ENCODE measurements at regions not wholly inside any gene's neighbourhood (a gene's known extent, or its start where the extent isn't known, plus 50 kb on each side); places are given as distances from the start of the nearest gene placed in this dataset.
"Not testable (repeated sequence)": the region's sequence is repeated elsewhere in the genome, so short reads cannot be mapped to it uniquely, and the experiment has no call there.

- no peak for DNase-seq (ENCODE audit: low read depth)
Measured at GRCh38 chr2:84217456-84217855, 241.6 kb downstream of the SUCLG1 start.

GRCh38 chr2:84214455-84214854 is 244.6 kb downstream of the SUCLG1 start:
- no peak for DNase-seq (ENCODE audit: low read depth)

GRCh38 chr2:84212611-84213314 is 246.3 kb downstream of the SUCLG1 start:
- no peak for DNase-seq (ENCODE audit: low read depth)

DNA sequence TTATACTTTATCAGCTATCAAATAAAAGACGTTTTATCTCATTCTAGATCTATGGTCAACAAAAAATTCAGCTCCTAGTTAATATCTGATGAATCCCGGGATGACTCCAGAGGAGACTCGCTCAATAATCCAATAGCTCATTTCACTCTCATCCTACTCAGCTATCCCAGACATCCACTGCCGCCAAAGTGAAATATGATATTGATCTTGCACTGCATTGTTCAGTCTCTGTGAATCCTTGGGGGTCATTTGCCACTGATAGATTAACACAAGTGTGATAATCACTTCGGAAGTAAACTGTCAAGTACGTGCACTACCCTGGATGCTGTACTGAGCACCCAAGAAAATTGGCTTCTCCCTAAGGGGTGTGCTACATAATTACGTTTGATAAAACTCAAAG is 249.1 kb downstream of the SUCLG1 start:
- no peak for DNase-seq (ENCODE audit: low read depth)

DNA sequence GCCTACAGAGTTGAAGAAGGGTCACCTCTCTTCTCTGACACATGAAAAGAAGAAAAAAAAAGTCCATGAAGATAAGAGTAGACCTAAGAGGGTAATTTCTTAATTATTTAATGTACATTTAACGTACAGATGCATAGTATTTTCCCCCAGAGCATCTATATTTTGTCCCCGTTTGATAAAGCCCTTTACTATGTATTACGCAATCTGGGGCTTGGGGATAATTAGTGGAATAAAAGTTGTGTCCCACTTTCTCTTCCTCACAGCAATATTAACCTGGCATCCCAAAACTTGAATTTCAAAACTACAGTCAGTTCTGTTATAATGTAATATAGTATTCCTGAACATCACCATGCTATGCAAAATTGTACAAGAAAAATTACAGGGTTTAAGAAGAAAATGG is 254.1 kb downstream of the SUCLG1 start:
- DNase-seq (ENCODE audit: low read depth) = no peak

GRCh38 chr2:84202166-84202565 is 256.9 kb downstream of the SUCLG1 start:
- no peak for DNase-seq (ENCODE audit: low read depth)

DNA sequence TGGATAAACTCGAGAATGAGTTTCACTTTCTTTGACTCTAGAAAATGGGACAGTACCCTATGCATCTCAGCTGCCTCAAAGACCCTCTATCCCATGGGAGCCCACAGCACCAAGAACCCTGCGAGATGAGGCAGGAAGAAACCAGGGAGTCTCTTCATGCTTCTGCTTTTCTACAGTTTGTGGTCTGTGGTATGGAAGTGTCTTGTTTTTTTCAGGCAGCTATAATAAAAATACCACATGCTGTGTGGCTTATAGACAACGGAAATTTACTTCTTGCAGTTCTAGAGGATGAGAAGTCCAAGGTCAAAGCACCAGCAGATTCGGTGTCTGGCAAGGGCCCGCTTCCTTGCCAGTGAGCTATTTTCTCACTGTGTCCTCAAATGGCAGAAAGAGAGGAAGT is 257.9 kb downstream of the SUCLG1 start:
- no peak for DNase-seq (ENCODE audit: low read depth)

DNA sequence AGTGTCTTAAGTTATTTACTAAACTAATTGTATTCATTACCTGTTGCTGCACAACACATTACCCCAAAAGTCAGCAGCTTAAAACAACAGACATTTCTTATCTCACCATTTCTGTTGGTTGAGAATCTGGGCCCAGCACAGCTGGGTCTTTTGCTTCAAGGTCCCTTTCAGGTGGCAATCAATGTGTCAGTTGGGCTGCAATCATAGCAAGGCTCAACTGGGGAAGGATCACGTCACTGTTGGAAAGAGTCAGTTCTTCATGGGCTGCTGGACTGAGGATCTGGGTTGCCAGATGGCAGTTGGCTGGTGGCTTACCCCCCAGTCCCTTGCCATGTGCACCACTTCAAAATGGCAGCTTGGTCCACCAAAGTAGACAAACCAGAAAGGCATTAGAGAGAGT is 261.2 kb downstream of the SUCLG1 start:
- no peak for DNase-seq (ENCODE audit: low read depth)

- DNase-seq (ENCODE audit: low read depth) = no peak
Measured at GRCh38 chr2:84194949-84195644, 264.0 kb downstream of the SUCLG1 start.

GRCh38 chr2:84194181-84194580 is 264.9 kb downstream of the SUCLG1 start:
- no peak for DNase-seq (ENCODE audit: low read depth)

DNA sequence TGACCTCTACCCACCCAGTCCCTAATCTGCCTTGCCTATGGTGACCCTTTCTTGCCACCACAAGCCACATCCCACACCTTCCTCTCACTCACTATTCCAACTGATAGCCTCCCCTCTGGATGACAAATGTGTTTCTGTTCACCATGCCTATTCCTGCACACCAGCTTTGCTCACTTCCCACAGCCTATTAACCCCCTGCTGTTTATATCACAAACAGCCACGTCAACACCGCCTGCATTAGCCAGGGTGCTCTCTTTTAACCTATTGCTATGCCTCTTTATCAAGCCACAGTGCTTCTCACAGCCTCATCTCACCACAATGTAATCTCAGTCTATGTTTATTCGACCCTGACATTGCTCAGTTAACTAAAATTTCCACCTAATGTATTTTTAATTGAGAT is 271.8 kb downstream of the SUCLG1 start:
- no peak for DNase-seq (ENCODE audit: low read depth)

DNA sequence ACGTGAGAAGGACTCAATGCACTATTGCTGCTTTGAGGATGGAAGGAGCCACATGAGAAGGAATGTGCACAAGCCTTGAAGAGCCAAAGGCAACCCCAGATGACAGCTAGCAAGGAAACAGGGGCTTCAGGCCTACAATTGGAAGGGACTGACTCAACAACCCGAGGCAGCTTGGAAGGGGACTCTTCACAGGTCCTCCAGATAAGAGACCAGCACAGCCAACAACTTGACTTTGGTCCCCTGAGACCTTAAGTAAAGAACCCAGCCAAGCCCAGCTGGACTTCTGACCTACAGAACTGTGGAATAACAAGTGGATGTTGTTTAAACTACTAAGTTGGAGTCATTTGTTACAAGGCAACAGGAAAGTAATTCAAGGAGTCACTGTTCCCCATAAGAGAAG is 277.2 kb downstream of the SUCLG1 start:
- DNase-seq (ENCODE audit: low read depth) = no peak

DNA sequence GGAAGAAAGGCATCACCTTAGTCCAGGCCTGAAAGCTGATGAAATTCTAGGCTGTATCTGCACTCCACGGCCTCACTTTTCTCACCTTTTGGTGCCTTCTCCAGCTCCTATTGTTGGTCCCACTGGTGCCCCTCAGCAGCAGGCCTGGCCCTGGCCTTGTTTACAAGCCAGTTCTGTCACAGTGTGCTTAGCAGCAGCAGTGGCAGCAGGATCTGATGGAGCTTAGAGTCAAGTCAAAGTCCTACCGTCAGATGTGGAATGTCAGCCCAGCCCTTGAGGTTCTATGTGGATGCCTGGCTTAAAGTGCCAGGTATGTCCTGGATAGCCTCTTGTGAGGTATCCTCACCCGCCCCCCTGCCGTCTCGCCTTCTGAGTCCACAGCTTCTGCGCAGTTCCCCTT is 281.3 kb downstream of the SUCLG1 start:
- DNase-seq (ENCODE audit: low read depth) = no peak

DNA sequence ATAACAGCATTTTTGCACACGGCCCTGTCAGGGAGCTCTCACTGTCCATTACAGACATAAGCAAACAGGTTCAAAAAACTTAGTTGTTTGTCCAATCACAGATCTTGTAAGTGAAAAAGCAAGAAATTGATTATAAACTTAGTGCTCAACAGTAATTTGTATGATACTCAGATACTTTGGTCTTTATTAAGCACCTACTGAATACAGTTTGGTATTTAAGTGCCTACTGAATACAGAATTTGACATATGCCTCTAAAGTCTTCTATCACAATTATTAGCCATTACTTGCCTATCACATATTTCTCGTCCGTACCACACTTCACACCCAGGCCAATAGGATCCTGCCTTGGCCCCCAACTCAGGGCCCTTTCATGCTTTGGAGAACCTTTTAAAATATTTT is 283.1 kb downstream of the SUCLG1 start:
- no peak for DNase-seq (ENCODE audit: low read depth)

DNA sequence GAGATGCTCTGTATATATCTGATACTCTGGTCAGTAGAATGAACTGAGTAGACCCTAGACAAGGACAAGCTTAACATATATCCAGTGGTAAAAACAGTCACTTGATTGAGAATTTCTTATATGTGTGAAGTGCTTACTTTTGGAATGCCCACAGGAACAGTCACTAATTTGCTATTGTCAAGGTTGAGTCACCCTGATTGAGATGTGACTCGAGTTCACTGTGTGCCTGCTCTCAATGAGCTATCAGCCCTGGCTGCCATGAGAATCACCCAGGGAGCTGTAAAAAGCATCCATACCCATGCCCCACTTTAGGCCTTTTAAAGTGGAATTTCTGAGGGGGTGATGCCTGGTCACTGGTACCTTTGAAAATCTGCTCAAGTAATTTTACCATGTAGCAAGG is 283.7 kb downstream of the SUCLG1 start:
- no peak for DNase-seq (ENCODE audit: low read depth)

DNA sequence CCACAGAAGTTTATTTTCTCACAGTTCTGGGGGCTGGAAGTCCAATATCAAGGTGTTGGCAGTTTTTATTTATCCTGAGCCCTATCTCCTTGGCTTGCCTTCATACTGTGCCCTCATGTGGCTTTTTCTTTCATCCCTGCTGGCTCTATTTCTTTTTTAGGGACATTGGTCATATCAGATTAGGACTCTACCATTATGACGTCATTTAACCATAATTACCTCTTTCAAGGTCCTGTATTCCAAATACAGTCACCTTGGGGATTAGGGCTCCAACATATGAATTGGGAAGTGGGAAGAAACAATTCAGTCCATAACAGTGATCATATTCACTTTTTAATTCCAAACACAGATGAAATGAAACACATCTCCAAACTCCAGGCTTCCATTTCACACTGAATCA is 286.0 kb downstream of the SUCLG1 start:
- no peak for DNase-seq (ENCODE audit: low read depth)

- DNase-seq (ENCODE audit: low read depth) = no peak
Measured at GRCh38 chr2:84170979-84171378, 288.1 kb downstream of the SUCLG1 start.

GRCh38 chr2:84169871-84170270 is 289.2 kb downstream of the SUCLG1 start:
- DNase-seq (ENCODE audit: low read depth) = no peak

- not testable (repeated sequence) for DNase-seq (ENCODE audit: low read depth)
Measured at GRCh38 chr2:84168552-84168951, 290.5 kb downstream of the SUCLG1 start.

GRCh38 chr2:84165256-84165655 is 293.8 kb downstream of the SUCLG1 start:
- no peak for DNase-seq (ENCODE audit: low read depth)

GRCh38 chr2:84160453-84160852 is 298.6 kb downstream of the SUCLG1 start:
- no peak for DNase-seq (ENCODE audit: low read depth)

DNA sequence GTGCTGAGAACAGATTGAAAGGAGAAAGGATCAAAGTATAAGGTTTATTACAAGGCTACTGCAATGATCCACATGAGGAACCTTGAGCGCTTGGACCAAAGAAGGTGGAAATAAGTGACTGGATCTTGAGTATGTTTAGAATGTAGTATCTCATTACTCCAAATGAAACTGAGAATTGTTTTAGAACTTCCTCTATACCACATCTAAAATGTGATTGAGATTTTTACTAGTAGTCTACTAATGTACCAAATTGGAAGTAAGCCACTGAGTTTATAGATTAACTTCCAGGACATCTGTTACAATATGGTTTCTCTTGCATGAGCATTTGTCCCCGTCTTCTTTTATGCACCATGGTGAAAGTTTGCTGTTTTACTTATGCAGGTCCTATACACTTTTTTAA is 300.5 kb downstream of the SUCLG1 start:
- DNase-seq (ENCODE audit: low read depth) = no peak

- no peak for DNase-seq (ENCODE audit: low read depth)
Measured at GRCh38 chr2:84152462-84152861, 306.6 kb downstream of the SUCLG1 start.

DNA sequence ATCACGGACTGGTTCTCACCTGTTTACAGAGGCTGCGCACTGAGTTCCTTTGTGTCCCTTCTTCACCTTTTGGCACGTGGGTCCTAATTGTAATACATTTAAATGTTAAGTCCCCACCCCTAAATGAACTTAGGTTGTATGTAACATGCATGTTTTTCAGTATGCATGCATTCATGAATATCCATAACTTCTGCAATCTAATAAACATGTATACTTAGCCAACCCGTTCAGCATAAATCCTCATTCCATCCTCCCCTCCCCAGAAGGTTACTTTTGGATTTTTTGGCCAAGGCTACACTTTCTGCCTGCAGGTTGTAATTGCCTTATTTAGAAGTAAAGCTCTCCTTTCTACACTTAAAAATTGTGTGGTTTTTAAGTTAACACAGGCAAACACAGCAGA is 314.7 kb downstream of the SUCLG1 start:
- no peak for DNase-seq (ENCODE audit: low read depth)

Measured in T follicular helper cell (primary cell).